COLO668 (cell line): ENCODE measurements at regions not wholly inside any gene's neighbourhood (a gene's known extent, or its start where the extent isn't known, plus 50 kb on each side); places are given as distances from the start of the nearest gene placed in this dataset.

Experiments
- DNase-seq: peaks from one replicate; lab custom pipeline; 2025; ENCODE audit not compliant: unreplicated experiment; lab: John Stamatoyannopoulos, UW

- DNase-seq, result no peak
These were observed 236.8 kb downstream of the ACTL7B start for GRCh38 chr9:108618906-108619550.

- DNase-seq, result no peak
These were observed 238.1 kb downstream of the ACTL7B start for GRCh38 chr9:108617676-108618075.

DNA sequence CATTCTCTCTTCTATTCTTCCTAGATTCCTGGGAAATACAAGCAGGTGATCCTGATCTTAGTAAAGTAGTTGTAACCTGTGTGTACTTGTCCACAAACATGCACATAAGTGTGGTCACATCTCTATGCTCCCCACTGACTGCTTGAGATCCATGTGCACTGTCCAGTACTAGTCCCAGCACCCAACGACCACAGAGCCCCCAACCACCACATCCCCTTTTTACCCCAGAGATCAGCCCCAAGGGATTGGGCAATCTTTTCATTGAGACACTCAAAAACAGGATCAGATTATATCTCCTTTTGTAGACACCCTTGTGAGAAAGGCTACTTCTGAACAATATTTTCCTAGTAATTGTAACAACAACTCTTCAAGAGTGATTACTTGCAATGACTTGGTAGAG, 240.6 kb downstream of the ACTL7B start:
- no peak for DNase-seq

- no peak for DNase-seq
These were observed 243.3 kb downstream of the ACTL7B start for GRCh38 chr9:108612513-108612912.

GRCh38 chr9:108609897-108610253, 245.9 kb downstream of the ACTL7B start:
- no peak for DNase-seq

DNA sequence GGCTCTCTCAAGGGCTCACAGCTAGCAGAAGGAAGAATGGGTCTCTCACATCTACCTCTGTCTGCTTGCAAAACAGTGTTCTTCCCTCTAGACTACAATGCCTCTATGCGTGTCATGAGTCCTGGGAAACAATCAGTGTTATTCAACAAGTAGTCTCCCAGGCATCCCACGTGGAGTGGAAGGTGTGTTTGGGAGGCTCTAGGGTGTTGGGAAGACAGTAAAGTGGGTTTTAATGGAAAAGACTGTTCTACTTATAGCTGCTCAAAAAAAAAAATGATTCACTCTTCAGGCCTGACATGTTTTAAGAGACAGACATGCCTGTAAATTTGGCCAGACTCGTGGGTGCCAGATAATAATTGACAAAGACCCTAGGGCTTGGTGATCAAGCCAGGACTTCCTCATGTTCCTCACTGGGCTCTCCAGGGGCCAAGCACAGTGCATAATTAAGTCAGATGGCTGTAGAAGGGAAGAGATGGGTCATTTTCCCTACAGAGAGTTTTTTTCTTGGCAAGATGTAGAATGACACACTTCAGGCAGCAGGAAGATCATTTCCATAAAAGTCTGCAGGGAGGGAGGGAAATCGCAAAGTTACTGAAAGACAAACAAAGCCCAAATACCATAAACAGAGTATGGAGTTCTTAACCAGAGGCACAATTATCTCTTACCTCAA, 246.4 kb downstream of the ACTL7B start:
- no peak for DNase-seq

DNA sequence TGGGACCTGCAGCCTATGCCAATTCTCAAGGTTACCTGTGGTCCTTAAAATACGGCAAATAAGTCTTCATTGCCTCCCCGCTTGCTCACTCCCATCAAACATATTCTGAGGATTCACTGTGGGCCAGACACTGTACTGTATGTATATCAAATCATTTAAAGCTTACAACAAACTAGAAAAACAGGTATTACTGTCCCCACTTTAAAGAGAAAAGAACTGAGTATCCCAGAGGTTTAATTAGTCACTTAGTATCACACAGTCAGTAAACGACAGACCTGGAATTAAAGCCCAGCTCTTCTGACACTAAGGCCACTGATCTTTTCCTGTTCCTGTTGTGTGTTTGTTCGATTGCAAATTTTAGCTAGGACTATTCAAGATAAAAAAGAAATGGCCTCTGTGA, 248.2 kb downstream of the ACTL7B start:
- DNase-seq, result no peak

GRCh38 chr9:108606401-108606800, 249.4 kb downstream of the ACTL7B start:
- DNase-seq, result no peak

GRCh38 chr9:108603141-108603540, 252.6 kb downstream of the ACTL7B start:
- no peak for DNase-seq

- no peak for DNase-seq
These were observed 254.9 kb downstream of the ACTL7B start for GRCh38 chr9:108600896-108601295.

DNA sequence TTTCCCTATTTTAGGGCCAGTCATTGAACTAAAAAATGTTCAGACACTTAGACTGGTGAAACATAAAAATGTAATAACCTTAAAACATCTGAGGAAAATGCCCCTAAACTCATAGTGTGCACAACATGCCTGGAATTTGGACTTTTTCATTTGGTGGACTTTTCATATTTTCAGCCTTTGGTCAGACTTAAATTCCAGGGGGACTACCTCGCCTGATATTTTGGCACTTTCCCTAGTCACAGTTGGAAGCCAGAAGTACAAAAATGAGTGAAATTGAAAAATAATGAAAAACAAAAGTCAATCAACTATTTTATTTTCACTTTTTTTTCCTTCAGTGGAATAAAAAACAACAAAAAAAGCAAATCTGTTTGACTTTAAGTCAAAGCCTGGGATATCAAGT, 256.2 kb downstream of the ACTL7B start:
- DNase-seq, result no peak

- DNase-seq, result no peak
These were observed 264.7 kb downstream of the ACTL7B start for GRCh38 chr9:108591121-108591520.

DNA sequence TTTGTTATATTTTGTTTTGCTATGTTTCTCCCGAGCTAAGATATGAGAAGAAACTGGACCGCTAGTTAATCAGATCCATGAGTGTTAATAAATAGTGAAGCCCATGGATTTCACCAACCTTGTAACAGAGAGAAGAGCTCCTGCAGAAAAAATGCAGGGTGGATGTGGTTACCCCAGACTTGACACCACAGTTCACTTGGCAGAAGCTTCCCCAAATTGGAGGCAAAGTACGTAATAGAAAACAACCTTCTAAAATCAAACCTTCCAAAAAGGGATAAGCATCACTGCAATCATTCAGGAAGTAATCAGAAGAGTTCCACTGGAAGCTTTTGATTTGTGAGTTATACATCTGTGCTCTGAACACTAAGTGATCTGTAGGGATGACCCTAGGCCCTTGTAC, 267.5 kb downstream of the ACTL7B start:
- DNase-seq, result no peak

DNA sequence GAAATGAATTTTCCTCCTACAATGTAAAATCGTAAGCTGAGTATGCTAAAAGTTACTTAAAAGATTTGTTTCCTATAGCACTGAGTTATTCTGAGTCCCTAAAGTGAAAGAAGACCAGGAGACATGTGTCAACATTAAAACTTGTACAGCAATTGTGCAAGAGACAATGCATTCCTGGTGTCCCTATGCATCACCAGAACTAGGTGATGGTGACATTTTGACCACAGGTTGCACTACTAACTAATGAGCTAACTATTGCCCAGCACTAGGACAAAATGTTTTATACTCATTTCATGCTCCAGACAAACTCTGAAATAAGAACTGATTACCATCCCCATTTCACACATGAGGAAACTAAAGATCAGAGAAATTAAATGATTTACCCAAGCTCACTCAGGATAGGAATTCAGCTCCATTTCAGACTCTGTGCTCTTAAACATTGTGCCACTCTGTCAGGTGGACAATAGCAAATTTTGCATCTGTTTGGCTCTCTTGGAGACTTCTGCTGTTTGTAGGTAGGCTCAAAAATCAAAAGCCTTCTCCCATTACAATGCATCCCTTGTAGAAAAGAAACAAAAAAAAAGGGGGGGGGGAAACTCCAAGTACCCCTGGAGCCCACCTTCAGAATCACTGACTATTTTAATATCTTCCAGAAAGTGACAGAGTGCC, 269.2 kb downstream of the ACTL7B start:
- DNase-seq, result no peak

- no peak for DNase-seq
These were observed 270.9 kb downstream of the ACTL7B start for GRCh38 chr9:108584860-108585259.

DNA sequence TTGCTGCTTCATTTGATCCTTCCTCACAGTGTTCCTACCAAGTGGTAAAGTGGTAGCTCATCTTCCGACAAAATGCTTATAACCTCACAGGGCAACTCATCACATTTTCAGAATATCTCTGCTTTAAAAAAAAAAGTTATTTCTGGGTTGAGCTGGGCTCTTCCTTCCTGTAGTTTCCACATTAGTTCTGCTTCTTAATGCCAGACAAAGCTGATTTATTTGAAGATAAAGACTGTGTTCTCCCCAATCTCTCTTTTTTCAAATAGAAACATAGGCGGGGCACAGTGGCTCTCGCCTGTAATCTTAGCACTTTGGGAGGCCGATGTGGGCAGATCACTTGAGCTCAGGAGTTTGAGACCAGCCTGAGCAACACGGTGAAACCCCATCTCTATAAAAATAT, 273.1 kb downstream of the ACTL7B start:
- no peak for DNase-seq

DNA sequence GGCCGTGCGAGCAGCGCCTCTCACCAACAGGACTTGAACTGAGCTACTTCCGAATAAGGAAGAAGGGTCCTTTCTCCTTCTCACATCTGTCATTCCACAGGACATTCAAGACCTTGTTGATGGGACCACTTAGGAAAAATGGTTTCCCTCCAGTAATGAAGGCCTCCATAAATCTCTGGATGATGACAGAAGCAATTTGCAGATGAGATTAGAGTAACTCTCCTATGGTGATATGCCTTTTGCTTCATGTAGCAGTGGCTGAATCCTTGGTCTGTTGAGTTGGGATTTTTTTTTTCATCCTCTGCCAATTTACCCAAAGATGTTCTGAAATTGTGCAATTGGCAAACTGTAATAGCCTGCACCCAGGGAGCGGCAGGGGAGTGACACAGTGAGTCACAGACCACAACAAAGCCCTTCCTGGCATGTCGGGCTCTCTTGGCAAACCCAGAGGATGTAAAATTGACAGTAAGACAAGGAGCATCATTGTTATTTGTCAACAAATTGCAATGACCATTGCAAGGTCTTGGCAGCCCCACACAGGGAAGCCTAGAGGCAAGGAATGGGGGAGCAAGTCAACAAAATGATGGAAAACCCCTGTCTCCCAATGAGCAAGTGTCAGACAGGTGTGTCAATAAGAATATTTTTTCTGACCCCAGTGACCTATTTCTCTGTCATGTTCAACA, 275.9 kb downstream of the ACTL7B start:
- DNase-seq, result peak; percentile 41

DNA sequence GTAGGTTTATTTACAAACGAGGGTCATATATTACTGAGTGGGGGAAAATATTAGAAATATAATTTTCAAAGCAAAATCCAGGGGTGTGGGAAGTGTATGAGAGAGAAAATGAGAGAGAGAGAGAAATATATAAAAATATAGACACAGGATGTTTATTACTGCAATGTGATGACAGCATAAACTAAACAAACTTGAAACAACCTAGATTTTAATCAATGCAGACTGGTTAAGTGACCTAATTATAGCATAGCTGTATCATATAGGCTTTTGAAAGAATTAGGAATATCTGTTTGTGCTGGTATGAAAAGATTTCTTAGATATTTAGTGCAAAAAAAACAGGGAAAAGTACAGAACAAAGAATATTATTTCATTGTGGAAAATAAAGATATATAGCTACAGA, 280.5 kb downstream of the ACTL7B start:
- no peak for DNase-seq

DNA sequence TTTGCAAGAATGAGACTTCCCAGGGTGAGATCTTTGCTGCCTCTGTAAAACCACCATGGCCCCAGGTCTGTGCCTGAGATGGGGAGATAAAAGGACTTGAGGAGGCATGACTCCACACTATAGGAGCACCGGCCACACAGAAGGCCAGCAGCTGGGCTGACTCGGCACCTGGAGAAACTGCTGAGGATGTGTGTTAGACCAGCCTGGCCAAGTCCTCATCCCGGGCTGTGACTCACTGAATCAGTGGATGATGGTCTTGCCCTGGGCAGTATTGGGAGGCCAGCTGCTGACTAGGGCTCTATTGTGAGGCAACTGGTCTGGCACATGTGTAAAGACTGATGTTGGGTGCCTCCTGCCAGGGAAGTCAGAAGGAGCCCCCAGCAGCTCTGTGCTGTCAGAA, 286.2 kb downstream of the ACTL7B start:
- peak; percentile 16 for DNase-seq

DNA sequence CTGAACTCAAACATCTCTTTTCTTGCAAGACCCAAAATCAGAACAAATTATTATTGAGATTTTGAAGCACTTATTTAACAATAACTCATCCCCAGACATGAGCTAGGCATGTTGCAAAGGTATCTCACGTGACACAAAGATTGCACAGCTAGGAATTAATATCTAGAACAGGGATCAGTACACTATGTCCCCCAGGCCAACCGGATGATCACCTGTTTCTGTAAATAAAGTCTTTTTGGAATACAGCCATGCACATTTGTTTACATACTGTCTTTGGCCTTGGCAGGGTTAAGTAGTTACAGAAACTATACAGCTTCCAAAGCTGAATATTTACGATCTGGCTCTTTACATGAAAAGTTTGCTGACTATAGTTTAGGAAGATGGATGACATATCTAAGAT, 287.7 kb downstream of the ACTL7B start:
- no peak for DNase-seq

- no peak for DNase-seq
These were observed 288.2 kb downstream of the ACTL7B start for GRCh38 chr9:108567571-108567970.
